Stomach (tissue), 8 donors: ENCODE measurements at regions not wholly inside any gene's neighbourhood (a gene's known extent, or its start where the extent isn't known, plus 50 kb on each side); places are given as distances from the start of the nearest gene placed in this dataset.

ENCODE experiments used
- DNase-seq, 2 donors: peaks; one replicate each; pipeline versions ENCODE4 v3.0.0 to v3.0.0-alpha.2; 2013 to 2019
- H3K27ac ChIP-seq, 5 donors: fragments of 200-600 bp in 4 of 5; sonication (generic) in 4 of 5; one replicate each; pipeline ENCODE4 v1.5.1; 2013 to 2019; ENCODE audit warnings: mild to moderate bottlenecking in 1 of 5, moderate library complexity in 1 of 5
- H3K27me3 ChIP-seq, 3 donors: fragments of 200-600 bp; sonication (generic); one replicate each; pipeline ENCODE4 v1.5.1; 2017 to 2019; ENCODE audit warnings: mixed run types in 1 of 3
- H3K36me3 ChIP-seq, 4 donors: fragments of 200-600 bp; sonication (generic); 1 replicate in 3 of 4; 2 replicates in 1 of 4; pipeline ENCODE4 v1.5.1; 2016 to 2019
- H3K4me1 ChIP-seq, 4 donors: fragments of 200-600 bp; sonication (generic); one replicate each; pipeline ENCODE4 v1.5.1; 2016 to 2019
- H3K4me3 ChIP-seq, 4 donors: fragments of 200-600 bp; sonication (generic) in 3 of 4; one replicate each; pipeline ENCODE4 v1.5.1; 2016 to 2019; ENCODE audit warnings: mild to moderate bottlenecking in 1 of 4
- H3K9me3 ChIP-seq, 4 donors: fragments of 200-600 bp; sonication (generic); one replicate each; pipeline ENCODE4 v1.5.1; 2016 to 2019
- EP300 ChIP-seq: sonication (generic); formaldehyde crosslinking; IDR thresholded peaks from one replicate; pipeline ENCODE4 v1.6.1; 2017; ENCODE audit warnings: antibody characterized with exemption
- POLR2A ChIP-seq, 4 donors: fragments of 450-650 bp; IDR thresholded peaks; one replicate each; pipeline ENCODE4 v1.6.1; 2016; ENCODE audit warnings: antibody characterized with exemption in 4 of 4, control low read depth in 2 of 4, mild to moderate bottlenecking in 1 of 4, moderate library complexity in 1 of 4
- POLR2AphosphoS5 ChIP-seq, 3 donors: sonication (generic); formaldehyde crosslinking; IDR thresholded peaks; one replicate each; pipeline ENCODE4 v1.6.1; 2016; ENCODE audit warnings: antibody characterized with exemption in 3 of 3
- WGBS, 5 donors: extraction: QIAGEN DNeasy Blood & Tissue Kit in 3 of 5; methylation state at CpG; one replicate each; pipeline versions ENCODE4 v1.1.5 to v1.1.7; 2013 to 2018; 5-methylcytosine and 5-hydroxymethylcytosine counted together
- intact Hi-C: fragments of 100-400 bp; cut with DNase I; formaldehyde crosslinking; loops from one replicate; pipeline ENCODE4 v1.15.1; 2023; ENCODE audit warnings: low total_unique reads
- TF ChIP-seq, protein P1 (sequence below), 7 experiments: fragments of 450-650 bp in 4 of 7; fragments of 200-600 bp in 3 of 7; sonication (generic) in 3 of 7; IDR thresholded peaks; one replicate each; pipeline ENCODE4 v1.5.1; 2016 to 2019; ENCODE audit warnings: antibody characterized with exemption in 7 of 7, control low read depth in 2 of 7, mild to moderate bottlenecking in 1 of 7
- donor health status: healthy with polysubstance abuse.
- donor health status: Bipolar disorder and iron deficiency.
- donor health status: healthy.

DNA sequence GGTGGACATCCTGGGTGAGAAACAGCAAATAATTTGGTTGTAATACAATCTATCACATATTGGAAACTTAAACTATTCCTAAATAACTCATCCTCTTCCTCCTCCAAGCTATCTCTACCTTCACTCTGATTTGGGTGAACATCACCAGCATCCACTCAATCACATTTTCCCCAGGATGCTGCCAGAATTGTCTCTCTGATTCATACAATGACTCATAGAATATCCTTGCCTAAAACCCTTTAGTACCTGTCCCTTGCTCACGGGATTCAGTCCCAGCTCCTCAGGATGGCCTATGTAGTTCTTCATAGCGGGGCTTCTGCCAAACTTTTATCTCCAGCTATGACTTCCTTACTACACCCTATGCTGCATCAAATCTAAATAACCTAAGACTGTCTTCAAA is 146.8 kb downstream of the EMP1 start:
- H3K27me3 ChIP-seq = no peaks in the 10 kb centered on the region
- no peak for TF ChIP-seq EP300
- TF ChIP-seq POLR2AphosphoS5 (IDR thresholded peaks at IDR 0.05) = no peak
- intact Hi-C loops = no loop called here
- H3K27ac ChIP-seq = no peak overlapping the region
- DNase-seq = no peak
- no peaks in the 10 kb centered on the region for H3K9me3 ChIP-seq
- WGBS, 5 donors = 73 to 88% (median 84%) methylated on average over 2 of the region's 2 CpGs
- no peaks in the 10 kb centered on the region for H3K4me1 ChIP-seq
- H3K4me3 ChIP-seq = no peak overlapping the region
- H3K36me3 ChIP-seq = no peaks in the 10 kb centered on the region

DNA sequence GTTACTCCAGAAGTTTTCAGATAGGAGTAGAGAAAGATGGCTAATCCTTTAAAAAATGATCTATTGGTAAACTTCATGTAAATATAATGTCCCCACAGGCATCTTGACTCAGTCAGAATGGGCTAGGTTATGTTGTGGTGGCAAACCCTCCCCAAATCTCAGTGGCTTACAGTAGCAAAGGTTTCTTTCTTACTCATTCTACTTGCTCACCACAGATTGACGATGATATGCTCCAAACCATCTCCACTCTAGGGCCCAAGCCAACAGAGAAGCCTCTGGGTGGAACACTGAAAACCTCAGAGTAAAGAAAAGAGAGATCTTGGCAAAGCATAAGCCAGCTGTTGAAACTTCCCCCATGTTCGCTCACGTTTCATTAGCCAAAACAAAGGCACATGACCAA is 146.4 kb downstream of the EMP1 start:
- H3K27me3 ChIP-seq = no peaks in the 10 kb centered on the region
- no peaks in the 10 kb centered on the region for H3K4me1 ChIP-seq
- intact Hi-C loops = no loop called here
- WGBS, 5 donors = 71 to 81% (median 79%) methylated on average over 3 of the region's 3 CpGs
- no peak overlapping the region for H3K27ac ChIP-seq
- no peak for TF ChIP-seq POLR2A (IDR thresholded peaks at IDR 0.05)
- TF ChIP-seq POLR2AphosphoS5 (IDR thresholded peaks at IDR 0.05) = no peak
- TF ChIP-seq, protein P1, sequence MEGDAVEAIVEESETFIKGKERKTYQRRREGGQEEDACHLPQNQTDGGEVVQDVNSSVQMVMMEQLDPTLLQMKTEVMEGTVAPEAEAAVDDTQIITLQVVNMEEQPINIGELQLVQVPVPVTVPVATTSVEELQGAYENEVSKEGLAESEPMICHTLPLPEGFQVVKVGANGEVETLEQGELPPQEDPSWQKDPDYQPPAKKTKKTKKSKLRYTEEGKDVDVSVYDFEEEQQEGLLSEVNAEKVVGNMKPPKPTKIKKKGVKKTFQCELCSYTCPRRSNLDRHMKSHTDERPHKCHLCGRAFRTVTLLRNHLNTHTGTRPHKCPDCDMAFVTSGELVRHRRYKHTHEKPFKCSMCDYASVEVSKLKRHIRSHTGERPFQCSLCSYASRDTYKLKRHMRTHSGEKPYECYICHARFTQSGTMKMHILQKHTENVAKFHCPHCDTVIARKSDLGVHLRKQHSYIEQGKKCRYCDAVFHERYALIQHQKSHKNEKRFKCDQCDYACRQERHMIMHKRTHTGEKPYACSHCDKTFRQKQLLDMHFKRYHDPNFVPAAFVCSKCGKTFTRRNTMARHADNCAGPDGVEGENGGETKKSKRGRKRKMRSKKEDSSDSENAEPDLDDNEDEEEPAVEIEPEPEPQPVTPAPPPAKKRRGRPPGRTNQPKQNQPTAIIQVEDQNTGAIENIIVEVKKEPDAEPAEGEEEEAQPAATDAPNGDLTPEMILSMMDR (IDR thresholded peaks at IDR 0.05) = no peak
- no peak for TF ChIP-seq EP300
- DNase-seq = no peak
- H3K9me3 ChIP-seq = no peaks in the 10 kb centered on the region
- no peak overlapping the region for H3K4me3 ChIP-seq
- no peaks in the 10 kb centered on the region for H3K36me3 ChIP-seq

DNA sequence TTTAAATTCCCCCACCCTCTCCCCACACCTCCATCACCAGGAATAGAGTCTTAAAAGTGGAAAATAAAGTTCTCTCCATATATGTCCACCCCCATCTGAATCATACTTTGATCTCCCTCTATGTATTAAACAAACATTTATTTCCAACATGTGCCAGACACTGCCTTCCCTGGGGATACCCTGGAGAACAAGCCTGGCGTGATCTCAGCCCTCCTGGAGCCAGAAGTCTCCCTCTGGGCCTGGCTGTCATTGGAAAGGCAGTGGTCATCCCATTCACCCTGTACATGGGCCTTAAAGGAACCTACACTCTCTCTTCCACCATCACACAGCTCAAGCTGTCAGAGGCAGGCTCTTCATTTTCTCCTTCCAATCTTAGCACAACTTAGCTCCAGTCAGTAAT is 143.6 kb downstream of the EMP1 start:
- no peak for DNase-seq
- 31 to 46% (median 40%) methylated on average over 1 of the region's 1 CpG for WGBS, 5 donors
- no peak overlapping the region for H3K4me3 ChIP-seq
- H3K4me1 ChIP-seq = no peaks in the 10 kb centered on the region
- H3K27me3 ChIP-seq = no peaks in the 10 kb centered on the region
- H3K27ac ChIP-seq = no peak overlapping the region
- intact Hi-C loops = no loop called here
- no peaks in the 10 kb centered on the region for H3K36me3 ChIP-seq
- TF ChIP-seq POLR2A (IDR thresholded peaks at IDR 0.05) (no peak), POLR2AphosphoS5 (IDR thresholded peaks at IDR 0.05) (no peak)
- TF ChIP-seq, protein P1 (IDR thresholded peaks at IDR 0.05) = no peak
- H3K9me3 ChIP-seq = no peaks in the 10 kb centered on the region

DNA sequence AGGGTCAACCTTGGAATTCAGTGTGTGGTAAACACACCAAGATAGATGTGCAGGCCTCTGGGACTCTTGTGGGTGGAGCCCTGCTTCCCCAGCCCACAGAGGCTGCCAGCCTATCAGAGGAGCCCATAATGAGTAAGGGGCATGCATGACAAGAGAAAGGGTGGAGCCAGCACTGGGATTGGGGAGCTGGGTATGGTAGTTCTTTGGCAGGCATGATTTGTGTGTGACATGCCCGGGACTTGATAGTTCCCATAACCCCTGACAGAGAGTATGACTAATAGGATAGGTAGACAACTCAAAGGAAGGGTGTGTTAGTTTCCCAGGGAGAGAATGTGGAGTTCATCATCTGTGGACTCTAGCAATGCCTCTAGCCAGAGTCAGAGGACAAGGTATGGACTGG is 143.0 kb downstream of the EMP1 start:
- no peak for DNase-seq
- intact Hi-C loops = no loop called here
- no peak for TF ChIP-seq POLR2AphosphoS5 (IDR thresholded peaks at IDR 0.05)
- TF ChIP-seq, protein P1 (IDR thresholded peaks at IDR 0.05) = no peak
- TF ChIP-seq EP300 = no peak
- H3K4me3 ChIP-seq = no peak overlapping the region
- 62 to 88% (median 82%) methylated on average over 1 of the region's 1 CpG for WGBS, 5 donors
- no peaks in the 10 kb centered on the region for H3K9me3 ChIP-seq
- no peaks in the 10 kb centered on the region for H3K36me3 ChIP-seq
- no peak overlapping the region for H3K27ac ChIP-seq
- no peaks in the 10 kb centered on the region for H3K4me1 ChIP-seq
- no peaks in the 10 kb centered on the region for H3K27me3 ChIP-seq

DNA sequence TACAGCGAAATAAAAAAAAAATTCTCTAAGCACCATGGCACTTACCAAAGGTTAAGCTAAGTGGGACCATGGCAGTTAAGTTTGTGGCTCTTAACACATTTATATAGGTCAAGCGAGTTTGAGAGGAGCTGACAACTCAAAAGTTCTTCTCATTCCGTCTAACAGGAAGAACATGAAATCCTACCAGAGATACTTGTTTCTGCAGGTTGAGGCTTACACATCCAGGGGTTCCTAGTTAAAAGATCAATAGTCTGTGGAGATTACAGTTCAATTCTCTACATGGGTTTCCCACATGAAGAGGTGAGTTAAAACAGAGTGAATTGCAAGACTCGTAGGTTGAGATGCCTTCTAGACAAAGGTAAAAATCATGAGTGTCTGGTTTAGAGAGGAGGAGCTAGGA is 142.6 kb downstream of the EMP1 start:
- H3K36me3 ChIP-seq = no peaks in the 10 kb centered on the region
- no peaks in the 10 kb centered on the region for H3K9me3 ChIP-seq
- DNase-seq = no peak
- no peaks in the 10 kb centered on the region for H3K4me1 ChIP-seq
- 84 to 88% (median 88%) methylated on average over 4 of the region's 4 CpGs for WGBS, 5 donors
- intact Hi-C loops = no loop called here
- H3K27me3 ChIP-seq = no peaks in the 10 kb centered on the region
- TF ChIP-seq EP300 (no peak), POLR2AphosphoS5 (IDR thresholded peaks at IDR 0.05) (no peak), POLR2A (IDR thresholded peaks at IDR 0.05) (no peak)
- TF ChIP-seq, protein P1 (IDR thresholded peaks at IDR 0.05) = no peak
- no peak overlapping the region for H3K27ac ChIP-seq
- H3K4me3 ChIP-seq = no peak overlapping the region
